Tibial nerve (tissue), 4 donors: ENCODE measurements at regions not wholly inside any gene's neighbourhood (a gene's known extent, or its start where the extent isn't known, plus 50 kb on each side); places are given as distances from the start of the nearest gene placed in this dataset.

Experiments used
- EP300 ChIP-seq, 2 donors: sonication (generic); formaldehyde crosslinking; IDR thresholded peaks; one replicate each; pipeline ENCODE4 v1.6.1; 2017; ENCODE audit warnings: antibody characterized with exemption in 2 of 2, mild to moderate bottlenecking in 1 of 2
- POLR2A ChIP-seq, 2 donors: fragments of 450-650 bp; IDR thresholded peaks; one replicate each; pipeline ENCODE4 v1.6.1; 2017; ENCODE audit warnings: antibody characterized with exemption in 2 of 2, mild to moderate bottlenecking in 2 of 2, moderate library complexity in 2 of 2
- TF ChIP-seq, protein P1 (sequence below), 5 experiments: fragments of 200-600 bp in 3 of 5; fragments of 450-650 bp in 2 of 5; sonication (generic) in 3 of 5; IDR thresholded peaks; one replicate each; pipeline ENCODE4 v1.5.1; 2016 to 2019; ENCODE audit warnings: antibody characterized with exemption in 5 of 5, mild to moderate bottlenecking in 3 of 5, moderate library complexity in 2 of 5

GRCh38 chr2:134174711-134175110, 79.2 kb upstream of the MGAT5 start:
- TF ChIP-seq, protein P1, sequence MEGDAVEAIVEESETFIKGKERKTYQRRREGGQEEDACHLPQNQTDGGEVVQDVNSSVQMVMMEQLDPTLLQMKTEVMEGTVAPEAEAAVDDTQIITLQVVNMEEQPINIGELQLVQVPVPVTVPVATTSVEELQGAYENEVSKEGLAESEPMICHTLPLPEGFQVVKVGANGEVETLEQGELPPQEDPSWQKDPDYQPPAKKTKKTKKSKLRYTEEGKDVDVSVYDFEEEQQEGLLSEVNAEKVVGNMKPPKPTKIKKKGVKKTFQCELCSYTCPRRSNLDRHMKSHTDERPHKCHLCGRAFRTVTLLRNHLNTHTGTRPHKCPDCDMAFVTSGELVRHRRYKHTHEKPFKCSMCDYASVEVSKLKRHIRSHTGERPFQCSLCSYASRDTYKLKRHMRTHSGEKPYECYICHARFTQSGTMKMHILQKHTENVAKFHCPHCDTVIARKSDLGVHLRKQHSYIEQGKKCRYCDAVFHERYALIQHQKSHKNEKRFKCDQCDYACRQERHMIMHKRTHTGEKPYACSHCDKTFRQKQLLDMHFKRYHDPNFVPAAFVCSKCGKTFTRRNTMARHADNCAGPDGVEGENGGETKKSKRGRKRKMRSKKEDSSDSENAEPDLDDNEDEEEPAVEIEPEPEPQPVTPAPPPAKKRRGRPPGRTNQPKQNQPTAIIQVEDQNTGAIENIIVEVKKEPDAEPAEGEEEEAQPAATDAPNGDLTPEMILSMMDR (IDR thresholded peaks at IDR 0.05): no peak
- no peak for TF ChIP-seq POLR2A (IDR thresholded peaks at IDR 0.05)
- no peak for TF ChIP-seq EP300 (IDR thresholded peaks at IDR 0.05)
